Adrenal gland (tissue), 9 donors: ENCODE measurements at regions not wholly inside any gene's neighbourhood (a gene's known extent, or its start where the extent isn't known, plus 50 kb on each side); places are given as distances from the start of the nearest gene placed in this dataset.

ENCODE experiments used
- DNase-seq, 7 donors: peaks; one replicate each; pipeline ENCODE4 v3.0.0-alpha.2; 2019 to 2020
- H3K27ac ChIP-seq, 5 donors: fragments of 200-600 bp; sonication (generic) in 4 of 5; 1 replicate in 3 of 5; 2 replicates in 2 of 5; pipeline versions ENCODE4 v1.5.1 to v1.8.0; 2016 to 2020; ENCODE audit warnings: mild to moderate bottlenecking in 1 of 5
- H3K27me3 ChIP-seq: fragments of 200-600 bp; 2 replicates; pipeline ENCODE4 v1.8.0; 2021
- H3K36me3 ChIP-seq, 2 donors: fragments of 200-600 bp; replicated peaks in 1 of 2; 1 replicate in 1 of 2; 2 replicates in 1 of 2; pipeline versions ENCODE4 v1.5.1 to v1.8.0; 2018 to 2022
- H3K4me1 ChIP-seq, 2 donors: fragments of 200-600 bp; replicated peaks in 1 of 2; 1 replicate in 1 of 2; 2 replicates in 1 of 2; pipeline versions ENCODE4 v1.5.1 to v1.8.0; 2018 to 2021
- H3K4me3 ChIP-seq, 4 donors: fragments of 200-600 bp; sonication (generic) in 3 of 4; one replicate each; pipeline ENCODE4 v1.5.1; 2016 to 2018
- H3K9me3 ChIP-seq, 3 donors: fragments of 200-600 bp; sonication (generic) in 1 of 3; replicated peaks in 1 of 3; 1 replicate in 2 of 3; 2 replicates in 1 of 3; pipeline versions ENCODE4 v1.5.1 to v1.8.0; 2016 to 2021
- POLR2A ChIP-seq, 2 donors: fragments of 450-650 bp; IDR thresholded peaks; one replicate each; pipeline ENCODE4 v1.6.1; 2017; ENCODE audit warnings: antibody characterized with exemption in 2 of 2, mild to moderate bottlenecking in 2 of 2, moderate library complexity in 1 of 2
- whole genome bisulfite sequencing, 4 donors: extraction: QIAGEN DNeasy Blood & Tissue Kit in 2 of 4; methylation state at CpG; one replicate each; pipeline versions ENCODE4 v1.1.5 to v1.1.7; 2013 to 2017; 5-methylcytosine and 5-hydroxymethylcytosine counted together
- intact Hi-C, 2 donors: fragments of 100-400 bp; cut with DNase I; formaldehyde crosslinking; loops; one replicate each; pipeline versions ENCODE4 v1.14.1 to v1.15.0; 2022 to 2023
- TF ChIP-seq, protein P1 (sequence below), 6 experiments: fragments of 450-650 bp in 4 of 6; fragments of 200-600 bp in 2 of 6; sonication (generic) in 1 of 6; IDR thresholded peaks; 1 replicate in 5 of 6; 2 replicates in 1 of 6; pipeline versions ENCODE4 v1.5.1 to v1.8.0; 2016 to 2021; ENCODE audit warnings: antibody characterized with exemption in 6 of 6, mild to moderate bottlenecking in 2 of 6, moderate library complexity in 1 of 6
- donor health status: healthy with polysubstance abuse.
- donor health status: Bipolar disorder and iron deficiency.
- donor health status: DM: yes; HTN: yes; CAD: no.
- donor health status: DM: no; HTN: no; CAD: no.
- donor health status: DM: no; HTN: no; CAD: no.

DNA sequence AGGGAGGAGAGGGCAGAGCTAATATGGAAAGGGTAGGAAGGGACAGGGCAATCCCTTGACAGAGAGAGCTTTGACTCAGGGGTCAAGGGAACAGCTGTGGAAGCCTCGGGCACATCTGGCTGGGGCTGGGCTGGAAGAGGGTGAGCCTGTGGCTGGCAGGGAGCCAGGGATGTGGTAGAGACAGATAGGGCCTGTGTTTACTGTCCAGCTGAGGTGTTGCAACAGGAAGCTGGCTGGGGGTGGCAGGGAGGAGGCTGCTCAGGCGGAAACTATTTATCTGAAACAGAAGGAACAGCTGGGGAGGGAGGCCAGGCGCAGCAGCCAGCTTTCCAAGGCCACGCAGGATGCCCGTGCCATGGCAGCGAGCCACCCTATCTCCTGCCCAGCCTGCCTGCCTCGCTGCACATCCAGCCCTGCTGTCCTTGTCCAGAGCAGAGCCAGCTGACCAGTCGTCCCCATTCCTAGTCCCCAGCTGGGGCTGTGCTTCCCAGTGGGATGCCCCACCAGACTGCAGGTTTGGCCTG lies 264.7 kb downstream of the CYP26B1 start:
- Histone ChIP-seq H3K4me3 (no peak overlapping the region), H3K4me1 (peaks cover 17 to 39% of the 10 kb centered on the region in 2 donors), H3K27me3 (no peaks in the 10 kb centered on the region), H3K36me3 (no peaks in the 10 kb centered on the region), H3K9me3 (no peaks in the 10 kb centered on the region), H3K27ac (peak overlapping the region in 3 of 5 donors; percentile 1 to 77 (median 54))
- DNase-seq: peak; percentile 85 to 99 (median 97)
- TF ChIP-seq, protein P1, sequence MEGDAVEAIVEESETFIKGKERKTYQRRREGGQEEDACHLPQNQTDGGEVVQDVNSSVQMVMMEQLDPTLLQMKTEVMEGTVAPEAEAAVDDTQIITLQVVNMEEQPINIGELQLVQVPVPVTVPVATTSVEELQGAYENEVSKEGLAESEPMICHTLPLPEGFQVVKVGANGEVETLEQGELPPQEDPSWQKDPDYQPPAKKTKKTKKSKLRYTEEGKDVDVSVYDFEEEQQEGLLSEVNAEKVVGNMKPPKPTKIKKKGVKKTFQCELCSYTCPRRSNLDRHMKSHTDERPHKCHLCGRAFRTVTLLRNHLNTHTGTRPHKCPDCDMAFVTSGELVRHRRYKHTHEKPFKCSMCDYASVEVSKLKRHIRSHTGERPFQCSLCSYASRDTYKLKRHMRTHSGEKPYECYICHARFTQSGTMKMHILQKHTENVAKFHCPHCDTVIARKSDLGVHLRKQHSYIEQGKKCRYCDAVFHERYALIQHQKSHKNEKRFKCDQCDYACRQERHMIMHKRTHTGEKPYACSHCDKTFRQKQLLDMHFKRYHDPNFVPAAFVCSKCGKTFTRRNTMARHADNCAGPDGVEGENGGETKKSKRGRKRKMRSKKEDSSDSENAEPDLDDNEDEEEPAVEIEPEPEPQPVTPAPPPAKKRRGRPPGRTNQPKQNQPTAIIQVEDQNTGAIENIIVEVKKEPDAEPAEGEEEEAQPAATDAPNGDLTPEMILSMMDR (IDR thresholded peaks at IDR 0.05): no peak
- TF ChIP-seq POLR2A (IDR thresholded peaks at IDR 0.05): no peak
- intact Hi-C loops: no loop called here
- 0 to 11% (median 9%) methylated on average over 1 to 8 of the region's 8 CpGs for WGBS, 4 donors

DNA sequence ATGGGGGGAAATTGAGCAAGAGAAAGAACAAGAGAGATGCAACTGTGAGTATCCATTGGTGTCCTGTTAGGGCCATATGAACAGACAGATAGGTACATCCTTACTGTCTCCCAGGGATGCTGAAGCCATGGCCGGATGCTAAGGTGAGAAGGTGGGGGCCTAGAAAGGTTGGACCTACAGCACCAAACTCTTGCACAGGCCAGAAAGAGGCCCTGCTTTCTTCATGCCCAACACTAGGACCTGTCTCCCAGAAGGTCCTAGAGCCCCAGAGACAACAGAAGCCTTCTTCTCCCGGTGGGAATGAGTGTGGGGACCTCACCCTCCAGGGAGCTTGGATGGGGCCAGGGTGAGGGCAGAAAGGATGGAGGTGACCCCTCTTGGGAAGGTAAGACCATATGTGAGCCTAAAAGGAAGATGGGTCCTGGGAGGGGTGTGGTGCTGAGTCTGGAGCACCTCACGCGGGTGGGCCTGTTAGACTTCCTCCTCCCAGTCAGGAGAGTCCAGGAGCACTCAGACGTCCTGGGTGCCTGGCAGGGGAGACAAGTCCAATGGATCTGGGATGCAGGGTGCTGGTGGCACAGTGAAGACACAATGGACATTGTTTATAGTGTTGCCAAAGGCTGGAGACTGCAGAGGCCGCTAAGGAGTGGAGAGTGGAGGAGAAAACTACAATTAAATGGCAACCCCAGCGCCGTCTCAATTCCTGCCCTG lies 265.3 kb downstream of the CYP26B1 start:
- Histone ChIP-seq H3K9me3 (no peaks in the 10 kb centered on the region), H3K36me3 (no peaks in the 10 kb centered on the region), H3K27me3 (no peaks in the 10 kb centered on the region), H3K4me3 (no peak overlapping the region), H3K27ac (peak overlapping the region in 2 of 5 donors; percentile 54 to 77), H3K4me1 (peaks cover 17 to 39% of the 10 kb centered on the region in 2 donors)
- TF ChIP-seq, protein P1 (IDR thresholded peaks at IDR 0.05): no peak
- TF ChIP-seq POLR2A (IDR thresholded peaks at IDR 0.05): no peak
- intact Hi-C loops: no loop called here
- peak in 1 of 7 donors; percentile 21 for DNase-seq
- WGBS, 4 donors: 68 to 73% (median 70%) methylated on average over 6 to 8 of the region's 8 CpGs

DNA sequence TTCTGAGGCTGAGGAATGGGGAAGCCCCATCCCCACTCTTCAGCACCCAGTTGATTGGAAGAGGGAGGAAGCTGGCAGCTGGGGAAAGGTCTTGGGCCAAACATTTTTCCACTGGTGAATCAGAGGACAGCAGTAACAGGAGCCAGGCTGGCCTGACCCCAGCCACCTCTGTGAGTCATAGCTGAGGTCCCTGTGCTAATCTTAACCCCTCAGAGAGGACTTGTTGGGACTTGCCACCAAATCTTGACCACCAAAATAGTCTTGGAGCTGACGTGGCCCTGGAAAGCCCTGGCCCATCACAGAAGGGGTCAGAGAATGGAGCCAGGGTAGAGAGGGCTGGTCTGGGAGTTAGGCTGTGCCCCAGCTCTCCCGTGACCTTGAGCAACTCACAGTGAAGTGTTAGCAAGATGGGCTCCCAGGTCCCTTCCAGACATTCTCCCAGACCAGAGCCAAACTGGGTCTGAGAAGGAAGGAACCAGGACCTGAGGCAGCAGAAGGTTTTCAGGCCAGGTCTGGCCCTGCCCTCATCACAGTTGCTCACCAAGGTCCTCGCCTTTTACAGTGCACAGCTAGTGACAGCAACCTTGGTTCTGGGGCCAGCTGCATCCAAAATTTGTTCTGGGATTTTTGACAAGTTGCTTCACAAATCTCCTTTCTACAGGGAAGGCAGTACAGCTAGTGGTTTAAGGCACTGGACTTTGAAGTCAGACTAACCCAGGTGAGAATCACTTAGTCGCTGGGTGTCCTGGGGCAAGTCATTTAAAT lies 266.6 kb downstream of the CYP26B1 start:
- Histone ChIP-seq H3K27ac (peak overlapping the region in 4 of 5 donors; percentile 6 to 68 (median 15)), H3K4me3 (no peak overlapping the region), H3K27me3 (no peaks in the 10 kb centered on the region), H3K4me1 (peaks cover 17 to 39% of the 10 kb centered on the region in 2 donors), H3K9me3 (no peaks in the 10 kb centered on the region), H3K36me3 (no peaks in the 10 kb centered on the region)
- TF ChIP-seq, protein P1 (IDR thresholded peaks at IDR 0.05): no peak
- no peak for TF ChIP-seq POLR2A (IDR thresholded peaks at IDR 0.05)
- intact Hi-C loops: no loop called here
- WGBS, 4 donors: 51 to 60% (median 53%) methylated on average over 3 to 4 of the region's 4 CpGs
- peak; percentile 57 to 93 (median 83) for DNase-seq

DNA sequence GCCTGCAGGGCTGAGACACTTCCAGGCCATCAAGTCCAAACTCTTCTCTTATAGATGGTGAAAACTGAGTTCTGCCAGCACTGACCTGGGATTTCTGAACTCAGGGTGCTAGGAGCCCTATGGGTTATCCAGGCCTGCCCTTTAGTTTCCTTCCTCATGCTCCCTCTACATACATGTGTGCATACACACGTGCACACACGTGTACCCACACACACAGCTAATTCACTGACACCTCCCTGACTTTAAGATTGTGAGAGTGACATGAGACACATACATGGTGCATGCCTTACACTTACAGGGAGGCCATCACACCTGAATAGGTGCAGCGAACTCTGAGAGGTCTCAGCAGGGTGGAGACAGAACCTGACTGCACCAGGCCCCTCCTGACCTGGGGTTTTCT lies 267.4 kb downstream of the CYP26B1 start:
- DNase-seq: no peak
- H3K9me3 ChIP-seq: no peaks in the 10 kb centered on the region
- H3K4me1 ChIP-seq: peaks cover 17 to 39% of the 10 kb centered on the region in 2 donors
- intact Hi-C loops: no loop called here
- H3K27me3 ChIP-seq: no peaks in the 10 kb centered on the region
- WGBS, 4 donors: 92 to 94% (median 93%) methylated on average over 3 of the region's 3 CpGs
- peak overlapping the region in 1 of 5 donors; percentile 15 for H3K27ac ChIP-seq
- no peaks in the 10 kb centered on the region for H3K36me3 ChIP-seq
- no peak overlapping the region for H3K4me3 ChIP-seq
- TF ChIP-seq POLR2A (IDR thresholded peaks at IDR 0.05): no peak
- TF ChIP-seq, protein P1 (IDR thresholded peaks at IDR 0.05): no peak
